DND-41 (cell line): ENCODE measurements at regions not wholly inside any gene's neighbourhood (a gene's known extent, or its start where the extent isn't known, plus 50 kb on each side); places are given as distances from the start of the nearest gene placed in this dataset.

Experiments
- ATAC-seq: fragments of 200-7000 bp; cut with Tn5 transposase; 3 replicates; pipeline ENCODE4 v1.9.1; 2021; ENCODE audit warnings: low read depth; ENCODE audit not compliant: insufficient read depth
- DNase-seq: peaks from one replicate; pipeline ENCODE4 v3.0.0-alpha.2; 2020
- H2AFZ ChIP-seq: 2 replicates; pipeline ENCODE4 v1.6.0; 2012; ENCODE audit warnings: low read depth, low read length
- H3K27ac ChIP-seq: 2 replicates; pipeline ENCODE4 v1.5.1; 2012; ENCODE audit warnings: low read length, inconsistent platforms
- H3K27me3 ChIP-seq: fragments of 200-600 bp; sonication (generic); 2 replicates; pipeline ENCODE4 v1.6.0; 2012; ENCODE audit warnings: low read length, mild to moderate bottlenecking, inconsistent platforms; ENCODE audit not compliant: insufficient read depth, poor library complexity
- H3K36me3 ChIP-seq: 2 replicates; pipeline ENCODE4 v1.5.1; 2012; ENCODE audit warnings: low read length, inconsistent platforms; ENCODE audit not compliant: insufficient read depth
- H3K4me1 ChIP-seq: 2 replicates; pipeline ENCODE4 v1.5.1; 2012; ENCODE audit warnings: mild to moderate bottlenecking, low read length; ENCODE audit not compliant: insufficient read depth
- H3K4me2 ChIP-seq: 2 replicates; pipeline ENCODE4 v1.6.0; 2012; ENCODE audit warnings: mild to moderate bottlenecking, moderate library complexity, low read length, inconsistent platforms; ENCODE audit not compliant: insufficient read depth
- H3K4me3 ChIP-seq, 2 experiments: fragments of 200-600 bp in 1 of 2; shearing (Covaris generic) in 1 of 2; 2 replicates each; pipeline ENCODE4 v1.5.1; 2012 to 2016; ENCODE audit warnings: inconsistent platforms in 2 of 2, low read length in 2 of 2, mild to moderate bottlenecking in 2 of 2, low read depth in 1 of 2, moderate library complexity in 1 of 2
- H3K79me2 ChIP-seq: 2 replicates; pipeline ENCODE4 v1.6.0; 2012; ENCODE audit warnings: low read length, inconsistent platforms; ENCODE audit not compliant: insufficient read depth
- H3K9ac ChIP-seq: 2 replicates; pipeline ENCODE4 v1.6.0; 2012; ENCODE audit warnings: low read depth, mild to moderate bottlenecking, inconsistent platforms, low read length, moderate library complexity
- H3K9me3 ChIP-seq: 2 replicates; pipeline ENCODE4 v1.5.1; 2012; ENCODE audit warnings: low read length, moderate library complexity, mild to moderate bottlenecking, inconsistent platforms; ENCODE audit not compliant: insufficient read depth, severe bottlenecking
- H4K20me1 ChIP-seq: 2 replicates; pipeline ENCODE4 v1.6.0; 2012; ENCODE audit warnings: low read length; ENCODE audit not compliant: insufficient read depth
- CTCF ChIP-seq: IDR thresholded peaks from 2 replicates; pipeline ENCODE4 v1.5.1; 2012; ENCODE audit warnings: borderline replicate concordance, low read length, moderate library complexity, mild to moderate bottlenecking; ENCODE audit not compliant: poor library complexity, severe bottlenecking; ENCODE audit errors: extremely low read depth
- EZH2 ChIP-seq: IDR thresholded peaks from 3 replicates; pipeline ENCODE4 v1.6.1; 2012; ENCODE audit warnings: borderline replicate concordance, low read depth, mild to moderate bottlenecking, moderate library complexity, low read length, inconsistent platforms; ENCODE audit not compliant: severe bottlenecking

- Histone ChIP-seq H3K27ac (no peak overlapping the region), H3K4me2 (no peak overlapping the region), H3K36me3 (no peaks in the 10 kb centered on the region), H3K4me3 (no peak overlapping the region), H3K79me2 (no peaks in the 10 kb centered on the region), H3K4me1 (no peaks in the 10 kb centered on the region), H4K20me1 (no peaks in the 10 kb centered on the region), H2AFZ (no peak overlapping the region), H3K9ac (no peak overlapping the region), H3K27me3 (peaks cover 6% of the 10 kb centered on the region), H3K9me3 (no peaks in the 10 kb centered on the region)
- TF ChIP-seq EZH2 (no peak), CTCF (no peak)
- no peak for ATAC-seq
- no peak for DNase-seq
Measured at GRCh38 chr1:55476445-55477015, 261.4 kb upstream of the USP24 start.

- Histone ChIP-seq H3K9me3 (no peaks in the 10 kb centered on the region), H3K4me3 (no peak overlapping the region), H3K27ac (no peak overlapping the region), H3K4me2 (no peak overlapping the region), H3K27me3 (peaks cover under 1% of the 10 kb centered on the region), H3K4me1 (no peaks in the 10 kb centered on the region), H3K36me3 (no peaks in the 10 kb centered on the region), H2AFZ (no peak overlapping the region), H3K79me2 (no peaks in the 10 kb centered on the region), H4K20me1 (no peaks in the 10 kb centered on the region), H3K9ac (no peak overlapping the region)
- DNase-seq (no peak), ATAC-seq (no peak)
- TF ChIP-seq EZH2 (no peak), CTCF (no peak)
Measured at GRCh38 chr1:55474168-55474786, 259.1 kb upstream of the USP24 start.

GRCh38 chr1:55473661-55474060, 258.5 kb upstream of the USP24 start:
- H3K27ac ChIP-seq: no peak overlapping the region
- TF ChIP-seq CTCF (no peak), EZH2 (no peak)
- peaks cover 4% of the 10 kb centered on the region for H3K27me3 ChIP-seq
- no peak overlapping the region for H2AFZ ChIP-seq
- H3K4me1 ChIP-seq: no peaks in the 10 kb centered on the region
- DNase-seq (no peak), ATAC-seq (no peak)
- no peak overlapping the region for H3K4me2 ChIP-seq
- no peaks in the 10 kb centered on the region for H3K9me3 ChIP-seq
- no peak overlapping the region for H3K9ac ChIP-seq
- no peak overlapping the region for H3K4me3 ChIP-seq
- no peaks in the 10 kb centered on the region for H3K36me3 ChIP-seq
- H4K20me1 ChIP-seq: no peaks in the 10 kb centered on the region
- H3K79me2 ChIP-seq: no peaks in the 10 kb centered on the region

GRCh38 chr1:55472784-55473183, 257.6 kb upstream of the USP24 start:
- no peaks in the 10 kb centered on the region for H3K79me2 ChIP-seq
- H4K20me1 ChIP-seq: no peaks in the 10 kb centered on the region
- TF ChIP-seq CTCF: no peak
- no peak for TF ChIP-seq EZH2
- no peaks in the 10 kb centered on the region for H3K36me3 ChIP-seq
- no peak overlapping the region for H3K4me2 ChIP-seq
- no peak overlapping the region for H3K4me3 ChIP-seq
- peaks cover 4% of the 10 kb centered on the region for H3K27me3 ChIP-seq
- DNase-seq (no peak), ATAC-seq (no peak)
- no peak overlapping the region for H3K9ac ChIP-seq
- H3K27ac ChIP-seq: no peak overlapping the region
- H2AFZ ChIP-seq: no peak overlapping the region
- H3K4me1 ChIP-seq: no peaks in the 10 kb centered on the region
- H3K9me3 ChIP-seq: no peaks in the 10 kb centered on the region
